Activated T-helper 1 cell treated with anti-CD3 and anti-CD28 coated beads, Interleukin-12 subunit alpha, Interleukin-12 subunit beta, Interleukin-2, Interleukin-4 antibody, amounts not matched to agents 30 ng/mL and 10 ng/mL and 1 ng/mL, durations not matched to agents 14 hours and 24 hours and 36 hours (primary cell): ENCODE measurements at regions not wholly inside any gene's neighbourhood (a gene's known extent, or its start where the extent isn't known, plus 50 kb on each side); places are given as distances from the start of the nearest gene placed in this dataset.

Source experiments
- DNase-seq: peaks from one replicate; pipeline ENCODE4 v3.0.0; 2021; ENCODE audit warnings: low spot score
- H3K27ac Mint-ChIP-seq: one replicate; pipeline ENCODE4 v1.8.0; 2021; ENCODE audit warnings: mild to moderate bottlenecking, mixed read lengths
- H3K27me3 Mint-ChIP-seq: one replicate; pipeline ENCODE4 v1.8.0; 2022; ENCODE audit warnings: mild to moderate bottlenecking, moderate library complexity, mixed read lengths; ENCODE audit not compliant: insufficient read depth
- H3K36me3 Mint-ChIP-seq: one replicate; pipeline ENCODE4 v1.8.0; 2021; ENCODE audit warnings: low read depth, mixed read lengths
- H3K4me1 Mint-ChIP-seq: one replicate; pipeline ENCODE4 v1.8.0; 2021; ENCODE audit warnings: low read depth, mixed read lengths
- H3K4me3 Mint-ChIP-seq: one replicate; pipeline ENCODE4 v1.8.0; 2021; ENCODE audit warnings: mild to moderate bottlenecking, moderate library complexity, mixed read lengths
- H3K9me3 Mint-ChIP-seq: one replicate; pipeline ENCODE4 v1.8.0; 2021; ENCODE audit warnings: mixed read lengths
- intact Hi-C: fragments of 100-400 bp; cut with micrococcal nuclease; formaldehyde crosslinking; loops from one replicate; pipeline ENCODE4 v1.15.1; 2024

DNA sequence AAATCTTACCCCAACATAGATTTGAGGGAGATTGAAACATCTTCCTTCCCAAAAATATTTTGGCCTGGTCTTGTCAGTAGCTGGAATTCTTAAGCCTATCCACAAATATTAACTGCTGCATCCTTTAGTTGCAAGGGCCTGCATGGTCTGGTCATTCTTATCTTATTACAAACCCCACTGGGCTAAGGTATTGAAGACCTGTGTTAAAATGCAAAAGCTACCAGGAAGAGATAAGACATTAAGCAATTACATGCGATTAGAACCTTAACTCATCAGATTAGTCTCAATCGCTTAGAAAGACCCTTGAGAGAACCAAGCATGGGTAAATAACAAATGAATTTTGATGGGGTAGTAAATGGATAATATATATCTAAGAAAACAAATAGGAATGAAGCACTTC lies 426.6 kb downstream of the FRK start:
- no peaks in the 10 kb centered on the region for H3K27me3 Mint-ChIP-seq
- no peak for DNase-seq
- intact Hi-C loops, result no loop called here
- H3K9me3 Mint-ChIP-seq, result no peaks in the 10 kb centered on the region
- H3K36me3 Mint-ChIP-seq, result no peaks in the 10 kb centered on the region
- H3K4me3 Mint-ChIP-seq, result no peak overlapping the region
- H3K27ac Mint-ChIP-seq, result no peak overlapping the region
- no peaks in the 10 kb centered on the region for H3K4me1 Mint-ChIP-seq

GRCh38 chr6:115631028-115631427 lies 429.7 kb downstream of the FRK start:
- intact Hi-C loops, result no loop called here
- no peaks in the 10 kb centered on the region for H3K27me3 Mint-ChIP-seq
- no peaks in the 10 kb centered on the region for H3K36me3 Mint-ChIP-seq
- no peaks in the 10 kb centered on the region for H3K9me3 Mint-ChIP-seq
- H3K4me1 Mint-ChIP-seq, result no peaks in the 10 kb centered on the region
- H3K27ac Mint-ChIP-seq, result no peak overlapping the region
- no peak overlapping the region for H3K4me3 Mint-ChIP-seq
- no peak for DNase-seq

DNA sequence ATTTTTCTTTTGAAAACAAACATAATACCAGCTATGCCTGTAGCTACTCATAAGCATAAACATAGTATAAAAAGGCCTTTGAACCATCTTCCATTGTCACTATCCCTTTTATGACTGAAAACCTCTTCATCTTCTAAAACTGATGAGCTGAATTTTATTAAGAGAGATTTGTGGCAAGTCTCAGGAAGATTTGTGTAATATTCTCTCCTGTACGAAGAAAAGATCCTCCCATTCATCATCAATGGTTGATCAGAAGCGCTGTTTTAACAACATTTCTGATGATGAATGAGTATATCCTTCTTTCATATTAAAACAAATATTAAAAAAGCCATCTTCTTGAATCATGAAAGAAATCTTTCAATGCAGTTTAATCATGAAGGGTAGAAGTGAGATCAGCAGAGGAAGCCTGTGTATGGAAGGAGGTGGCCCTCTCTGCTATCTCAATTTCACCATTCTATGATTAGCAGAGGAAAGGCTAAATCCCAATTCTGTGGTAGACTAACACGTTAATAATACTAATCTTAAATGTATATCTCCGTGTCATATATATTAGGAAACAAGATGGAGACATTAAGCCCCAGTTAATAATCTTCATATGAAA lies 430.2 kb downstream of the FRK start:
- H3K9me3 Mint-ChIP-seq, result no peaks in the 10 kb centered on the region
- no peak overlapping the region for H3K4me3 Mint-ChIP-seq
- no peak overlapping the region for H3K27ac Mint-ChIP-seq

GRCh38 chr6:115629415-115629814 lies 431.3 kb downstream of the FRK start:
- Mint-ChIP-seq H3K4me3 (no peak overlapping the region), H3K4me1 (no peaks in the 10 kb centered on the region), H3K36me3 (no peaks in the 10 kb centered on the region), H3K9me3 (no peaks in the 10 kb centered on the region), H3K27ac (no peak overlapping the region), H3K27me3 (no peaks in the 10 kb centered on the region)
- no peak for DNase-seq
- intact Hi-C loops, result no loop called here

More for the DNA sequence above, 430.2 kb downstream of the FRK start:
- no peaks in the 10 kb centered on the region for H3K36me3 Mint-ChIP-seq
- no peaks in the 10 kb centered on the region for H3K27me3 Mint-ChIP-seq
- DNase-seq, result no peak
- intact Hi-C loops, result no loop called here
- H3K4me1 Mint-ChIP-seq, result no peaks in the 10 kb centered on the region

DNA sequence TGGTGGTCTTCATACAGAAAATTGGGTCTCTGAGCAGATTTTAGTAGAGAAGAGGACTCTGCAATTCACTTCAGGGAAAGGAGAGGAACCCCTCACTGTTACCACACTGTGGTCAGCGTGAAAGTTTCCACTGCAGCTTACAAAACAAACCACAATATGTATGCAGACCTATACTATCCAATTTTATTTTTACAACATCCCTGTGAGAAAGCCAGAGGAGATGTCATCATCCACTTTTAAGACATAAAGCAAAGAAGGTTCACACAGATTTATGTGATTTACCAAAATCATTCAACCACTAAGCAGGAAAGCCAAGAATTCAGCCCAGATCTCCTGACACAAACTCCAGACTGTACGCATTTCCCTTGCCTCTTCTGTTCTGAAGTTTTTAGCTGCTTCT lies 442.4 kb downstream of the FRK start:
- no peak for DNase-seq
- Mint-ChIP-seq H3K27me3 (no peaks in the 10 kb centered on the region), H3K4me3 (no peak overlapping the region), H3K36me3 (no peaks in the 10 kb centered on the region), H3K27ac (no peak overlapping the region), H3K9me3 (no peaks in the 10 kb centered on the region), H3K4me1 (no peaks in the 10 kb centered on the region)
- intact Hi-C loops, result no loop called here

DNA sequence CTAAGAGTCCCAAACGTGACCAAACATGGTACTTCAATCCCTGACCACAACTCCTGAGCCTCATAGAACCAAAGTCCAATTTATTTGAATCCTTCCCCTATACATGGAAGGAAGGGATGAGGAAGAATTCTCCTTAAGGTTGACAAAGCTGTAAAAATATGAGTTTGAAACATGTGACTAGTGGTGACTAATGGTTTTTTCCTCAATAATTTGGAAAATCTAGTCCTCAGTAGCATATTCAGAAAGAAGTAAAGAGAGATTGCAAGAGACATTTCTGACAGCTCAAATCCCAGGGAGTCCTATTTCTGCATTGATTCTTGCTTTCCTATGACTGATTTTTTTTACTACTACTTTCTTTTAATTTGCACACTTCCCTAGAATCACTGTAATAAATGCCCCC lies 443.7 kb downstream of the FRK start:
- Mint-ChIP-seq H3K36me3 (no peaks in the 10 kb centered on the region), H3K9me3 (no peaks in the 10 kb centered on the region), H3K27ac (no peak overlapping the region), H3K4me1 (no peaks in the 10 kb centered on the region), H3K27me3 (no peaks in the 10 kb centered on the region), H3K4me3 (no peak overlapping the region)
- DNase-seq, result no peak
- intact Hi-C loops, result no loop called here

GRCh38 chr6:115613488-115613887 lies 447.2 kb downstream of the FRK start:
- H3K27ac Mint-ChIP-seq, result no peak overlapping the region
- no peak for DNase-seq
- no peaks in the 10 kb centered on the region for H3K27me3 Mint-ChIP-seq
- H3K4me1 Mint-ChIP-seq, result no peaks in the 10 kb centered on the region
- H3K36me3 Mint-ChIP-seq, result no peaks in the 10 kb centered on the region
- intact Hi-C loops, result no loop called here
- no peak overlapping the region for H3K4me3 Mint-ChIP-seq
- H3K9me3 Mint-ChIP-seq, result no peaks in the 10 kb centered on the region

- Mint-ChIP-seq H3K4me3 (no peak overlapping the region), H3K36me3 (no peaks in the 10 kb centered on the region), H3K9me3 (no peaks in the 10 kb centered on the region), H3K4me1 (no peaks in the 10 kb centered on the region), H3K27me3 (no peaks in the 10 kb centered on the region), H3K27ac (no peak overlapping the region)
- intact Hi-C loops, result no loop called here
- DNase-seq, result no peak
Observed at GRCh38 chr6:115612796-115613479, 447.8 kb downstream of the FRK start.

DNA sequence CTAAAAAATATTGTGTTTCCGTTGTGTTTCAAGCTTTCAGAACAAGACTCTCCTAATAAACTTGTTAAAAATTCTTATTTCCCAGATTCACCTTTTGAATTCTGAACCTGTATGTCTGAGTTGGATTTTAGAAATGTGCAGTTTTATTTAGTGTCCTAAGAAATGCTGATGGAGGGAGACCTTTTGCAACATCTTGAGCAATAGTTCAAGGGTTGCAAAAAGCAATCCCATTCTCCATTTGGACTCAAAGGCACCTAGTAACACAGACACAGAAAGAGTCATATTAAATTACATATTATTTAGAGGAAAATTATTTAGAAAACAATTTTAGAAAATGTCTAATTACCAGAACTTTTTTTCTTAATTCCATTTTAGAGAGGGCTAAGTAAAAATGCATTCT lies 448.5 kb downstream of the FRK start:
- H3K9me3 Mint-ChIP-seq, result no peaks in the 10 kb centered on the region
- H3K4me1 Mint-ChIP-seq, result no peaks in the 10 kb centered on the region
- no peak for DNase-seq
- intact Hi-C loops, result no loop called here
- H3K36me3 Mint-ChIP-seq, result no peaks in the 10 kb centered on the region
- H3K27ac Mint-ChIP-seq, result no peak overlapping the region
- H3K27me3 Mint-ChIP-seq, result no peaks in the 10 kb centered on the region
- no peak overlapping the region for H3K4me3 Mint-ChIP-seq

DNA sequence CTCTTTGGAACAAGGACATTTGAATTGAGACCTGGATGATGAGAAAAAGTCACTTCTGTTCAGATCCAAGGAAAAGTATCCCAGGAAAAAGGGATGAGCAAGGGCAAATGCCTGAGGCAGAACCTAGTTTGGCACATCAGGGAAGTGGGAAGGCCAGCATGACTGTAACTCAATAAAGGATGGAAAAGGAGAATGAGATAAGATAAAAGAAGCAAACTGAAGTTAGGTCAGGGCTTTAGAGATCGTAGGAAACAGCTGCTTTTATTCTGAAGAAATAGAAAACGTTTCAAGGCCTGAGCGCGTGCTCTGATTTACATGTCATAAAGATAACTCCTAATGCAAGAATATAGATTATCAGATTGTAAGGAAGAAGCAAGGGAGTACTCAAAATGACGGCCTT lies 450.0 kb downstream of the FRK start:
- H3K4me1 Mint-ChIP-seq, result no peaks in the 10 kb centered on the region
- no peaks in the 10 kb centered on the region for H3K27me3 Mint-ChIP-seq
- intact Hi-C loops, result no loop called here
- H3K36me3 Mint-ChIP-seq, result no peaks in the 10 kb centered on the region
- no peak for DNase-seq
- H3K9me3 Mint-ChIP-seq, result no peaks in the 10 kb centered on the region
- no peak overlapping the region for H3K4me3 Mint-ChIP-seq
- H3K27ac Mint-ChIP-seq, result no peak overlapping the region

GRCh38 chr6:115609111-115609510 lies 451.6 kb downstream of the FRK start:
- Mint-ChIP-seq H3K4me3 (no peak overlapping the region), H3K27me3 (no peaks in the 10 kb centered on the region), H3K27ac (no peak overlapping the region), H3K36me3 (no peaks in the 10 kb centered on the region), H3K4me1 (no peaks in the 10 kb centered on the region), H3K9me3 (peaks cover 4% of the 10 kb centered on the region)
- intact Hi-C loops, result no loop called here
- no peak for DNase-seq

- Mint-ChIP-seq H3K27me3 (no peaks in the 10 kb centered on the region), H3K27ac (no peak overlapping the region), H3K4me3 (no peak overlapping the region), H3K36me3 (no peaks in the 10 kb centered on the region), H3K9me3 (peaks cover 19% of the 10 kb centered on the region), H3K4me1 (no peaks in the 10 kb centered on the region)
- DNase-seq, result no peak
- intact Hi-C loops, result no loop called here
Observed at GRCh38 chr6:115602466-115602865, 458.2 kb downstream of the FRK start.

GRCh38 chr6:115601509-115601908 lies 459.2 kb downstream of the FRK start:
- H3K9me3 Mint-ChIP-seq, result peaks cover 19% of the 10 kb centered on the region
- H3K27ac Mint-ChIP-seq, result no peak overlapping the region
- intact Hi-C loops, result no loop called here
- no peaks in the 10 kb centered on the region for H3K4me1 Mint-ChIP-seq
- no peak for DNase-seq
- no peaks in the 10 kb centered on the region for H3K27me3 Mint-ChIP-seq
- no peak overlapping the region for H3K4me3 Mint-ChIP-seq
- H3K36me3 Mint-ChIP-seq, result no peaks in the 10 kb centered on the region

GRCh38 chr6:115601064-115601463 lies 459.6 kb downstream of the FRK start:
- intact Hi-C loops, result no loop called here
- no peaks in the 10 kb centered on the region for H3K36me3 Mint-ChIP-seq
- H3K4me3 Mint-ChIP-seq, result no peak overlapping the region
- no peak overlapping the region for H3K27ac Mint-ChIP-seq
- no peaks in the 10 kb centered on the region for H3K27me3 Mint-ChIP-seq
- no peaks in the 10 kb centered on the region for H3K4me1 Mint-ChIP-seq
- H3K9me3 Mint-ChIP-seq, result peaks cover 19% of the 10 kb centered on the region
- no peak for DNase-seq
